Keratinocyte (primary cell): ENCODE measurements at regions not wholly inside any gene's neighbourhood (a gene's known extent, or its start where the extent isn't known, plus 50 kb on each side); places are given as distances from the start of the nearest gene placed in this dataset.

Experiments used
- DNase-seq: peaks from one replicate; pipeline ENCODE4 v3.0.0-alpha.2; 2011; ENCODE audit warnings: low read depth, missing footprints, low spot score
- FAIRE-seq: peaks from 2 replicates; lab custom pipeline; 2011; peaks lifted over from hg19 to GRCh38; lab: Jason Lieb, UNC
- H2AFZ ChIP-seq: 2 replicates; pipeline ENCODE4 v1.6.0; 2012; ENCODE audit warnings: low read length, control low read depth, inconsistent platforms; ENCODE audit not compliant: control insufficient read depth
- H3K27ac ChIP-seq: 2 replicates; pipeline ENCODE4 v1.5.1; 2011; ENCODE audit warnings: low read length; ENCODE audit not compliant: control insufficient read depth, insufficient read depth
- H3K27me3 ChIP-seq: 3 replicates; pipeline ENCODE4 v1.6.0; 2011; ENCODE audit warnings: low read length; ENCODE audit not compliant: control insufficient read depth, insufficient read depth; ENCODE audit errors: extremely low read depth
- H3K36me3 ChIP-seq, 2 experiments: 2 replicates in 1 of 2; 3 replicates in 1 of 2; pipeline ENCODE4 v1.5.1; 2011; ENCODE audit warnings: low read length in 2 of 2, mild to moderate bottlenecking in 1 of 2; ENCODE audit not compliant: control insufficient read depth in 2 of 2, insufficient read depth in 2 of 2; ENCODE audit errors: extremely low read depth in 1 of 2
- H3K4me1 ChIP-seq: 3 replicates; pipeline ENCODE4 v1.5.1; 2011; ENCODE audit warnings: low read length; ENCODE audit not compliant: control insufficient read depth, insufficient read depth; ENCODE audit errors: extremely low read depth
- H3K4me2 ChIP-seq: 3 replicates; pipeline ENCODE4 v1.6.0; 2011; ENCODE audit warnings: low read depth, low read length; ENCODE audit not compliant: control insufficient read depth, insufficient read depth; ENCODE audit errors: extremely low read depth
- H3K4me3 ChIP-seq, 3 experiments: fragments of 200-600 bp in 1 of 3; sonication (generic) in 1 of 3; 2 replicates in 2 of 3; 3 replicates in 1 of 3; pipeline ENCODE4 v1.5.1; 2011 to 2016; ENCODE audit warnings: low read length in 3 of 3, mild to moderate bottlenecking in 3 of 3, control low read depth in 2 of 3, inconsistent platforms in 1 of 3, low read depth in 1 of 3, mixed read lengths in 1 of 3, mixed run types in 1 of 3, moderate library complexity in 1 of 3; ENCODE audit not compliant: control insufficient read depth in 2 of 3, insufficient read depth in 2 of 3; ENCODE audit errors: extremely low read depth in 1 of 3
- H3K79me2 ChIP-seq: 2 replicates; pipeline ENCODE4 v1.6.0; 2012; ENCODE audit warnings: low read length; ENCODE audit not compliant: control insufficient read depth, insufficient read depth
- H3K9ac ChIP-seq: 3 replicates; pipeline ENCODE4 v1.6.0; 2011; ENCODE audit warnings: low read length; ENCODE audit not compliant: control insufficient read depth, insufficient read depth; ENCODE audit errors: extremely low read depth
- H3K9me1 ChIP-seq: 3 replicates; pipeline ENCODE4 v1.6.0; 2011; ENCODE audit warnings: low read length; ENCODE audit not compliant: control insufficient read depth, insufficient read depth; ENCODE audit errors: extremely low read depth
- H3K9me3 ChIP-seq: 2 replicates; pipeline ENCODE4 v1.5.1; 2012; ENCODE audit warnings: low read depth, low read length; ENCODE audit not compliant: control insufficient read depth
- H4K20me1 ChIP-seq: 3 replicates; pipeline ENCODE4 v1.6.0; 2011; ENCODE audit warnings: low read length; ENCODE audit not compliant: control insufficient read depth, insufficient read depth; ENCODE audit errors: extremely low read depth
- CTCF ChIP-seq, 3 experiments: IDR thresholded peaks in 1 of 3; conservative IDR thresholded peaks in 1 of 3; optimal IDR thresholded peaks in 1 of 3; 2 replicates in 2 of 3; 3 replicates in 1 of 3; pipeline versions ENCODE3 to v1.5.1; 2011; ENCODE audit warnings: low read length in 3 of 3, mild to moderate bottlenecking in 3 of 3, moderate library complexity in 2 of 3, control low read depth in 1 of 3, inconsistent platforms in 1 of 3; ENCODE audit not compliant: insufficient read depth in 2 of 3; ENCODE audit errors: extremely low read depth in 1 of 3
- EZH2 ChIP-seq: IDR thresholded peaks from one replicate; pipeline ENCODE4 v1.6.1; 2012; ENCODE audit warnings: inconsistent platforms, mild to moderate bottlenecking, low read length, moderate library complexity
- dilution Hi-C: fragments of 300-500 bp; cut with MboI; formaldehyde crosslinking; loops from one replicate; pipeline ENCODE4 v1.7.0; 2020; ENCODE audit warnings: low sequenced_read_pairs; ENCODE audit not compliant: extremely low pct_ligation_motif_present

GRCh38 chr4:182155806-182156205, 87.4 kb upstream of the TENM3 start:
- Histone ChIP-seq H3K79me2 (peaks cover 45% of the 10 kb centered on the region), H3K9me3 (no peaks in the 10 kb centered on the region), H3K4me3 (no peak overlapping the region), H3K9me1 (no peaks in the 10 kb centered on the region), H3K4me1 (no peaks in the 10 kb centered on the region), H3K9ac (no peak overlapping the region), H3K27ac (no peak overlapping the region), H2AFZ (no peak overlapping the region), H3K27me3 (no peaks in the 10 kb centered on the region), H3K36me3 (peaks cover 2 to 4% of the 10 kb centered on the region in 2 experiments), H3K4me2 (no peak overlapping the region), H4K20me1 (no peaks in the 10 kb centered on the region)
- dilution Hi-C loops: no loop called here
- TF ChIP-seq CTCF (optimal IDR thresholded peaks at IDR 0.05 in 1 of 3, IDR thresholded peaks at IDR 0.05 in 1 of 3, conservative IDR thresholded peaks at IDR 0.05 in 1 of 3; ENCODE audit: extremely low read depth in 1 of 3, insufficient read depth in 2 of 3, low read length in 3 of 3): no peak
- no peak for TF ChIP-seq EZH2
- no peak for FAIRE-seq
- DNase-seq: no peak

DNA sequence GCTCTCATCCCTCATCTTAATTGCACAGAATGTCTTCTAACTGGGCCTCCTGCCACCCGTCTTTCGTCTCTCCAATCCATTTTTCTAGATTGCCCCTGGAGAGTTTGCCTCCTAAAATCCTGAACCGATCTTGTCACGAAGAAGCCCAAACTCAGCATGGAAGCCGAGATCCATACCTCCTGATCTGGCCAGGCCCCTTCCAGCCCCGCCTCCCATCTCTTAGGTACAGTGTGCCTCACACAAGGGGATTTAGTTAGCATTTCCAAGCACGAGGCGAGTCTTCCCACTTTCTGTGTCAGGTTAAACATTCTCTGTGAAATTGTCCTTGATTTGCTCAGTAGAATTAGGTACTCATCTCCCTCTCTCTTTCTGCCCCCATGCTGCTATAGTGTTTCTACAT, 80.0 kb upstream of the TENM3 start:
- dilution Hi-C loops: no loop called here
- peaks cover 33% of the 10 kb centered on the region for H3K79me2 ChIP-seq

More for the DNA sequence above, 80.0 kb upstream of the TENM3 start:
- Histone ChIP-seq H3K27me3 (no peaks in the 10 kb centered on the region), H3K4me3 (no peak overlapping the region), H3K9me3 (no peaks in the 10 kb centered on the region), H3K9ac (no peak overlapping the region), H3K27ac (no peak overlapping the region), H3K4me2 (no peak overlapping the region), H3K4me1 (no peaks in the 10 kb centered on the region), H2AFZ (no peak overlapping the region), H3K9me1 (no peaks in the 10 kb centered on the region), H4K20me1 (no peaks in the 10 kb centered on the region), H3K36me3 (peaks cover 1 to 4% of the 10 kb centered on the region in 2 experiments)
- DNase-seq (no peak), FAIRE-seq (no peak)
- TF ChIP-seq EZH2: no peak
- TF ChIP-seq CTCF (optimal IDR thresholded peaks at IDR 0.05 in 1 of 3, IDR thresholded peaks at IDR 0.05 in 1 of 3, conservative IDR thresholded peaks at IDR 0.05 in 1 of 3; ENCODE audit: extremely low read depth in 1 of 3, insufficient read depth in 2 of 3, low read length in 3 of 3): no peak
